ENCODE measurements at regions not wholly inside any gene's neighbourhood (a gene's known extent, or its start where the extent isn't known, plus 50 kb on each side); places are given as distances from the start of the nearest gene placed in this dataset.

DNA sequence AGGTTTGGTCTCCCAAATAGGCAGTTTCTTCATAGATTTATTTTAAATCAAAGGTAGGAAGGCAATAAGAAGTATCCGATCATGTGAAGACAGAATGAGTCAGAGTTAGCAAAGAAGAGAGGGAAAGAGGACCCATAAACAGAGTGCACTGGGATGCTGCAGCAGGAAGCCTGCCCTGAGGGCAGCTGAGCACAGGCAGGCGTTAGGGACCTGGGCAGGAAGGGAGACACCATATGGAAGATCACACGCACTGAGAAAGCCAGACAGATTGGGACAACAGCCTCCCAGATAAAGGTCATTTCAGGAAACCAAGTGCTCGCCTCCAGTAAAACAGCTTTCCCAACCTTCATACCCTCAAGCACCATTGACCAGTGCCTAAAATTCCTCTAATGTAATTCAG lies 598.0 kb downstream of the EFNB2 start:
- DNase-seq (ENCODE audit: low spot score) = no peak
- intact Hi-C loops (cut with DNase I) = no loop called here

DNA sequence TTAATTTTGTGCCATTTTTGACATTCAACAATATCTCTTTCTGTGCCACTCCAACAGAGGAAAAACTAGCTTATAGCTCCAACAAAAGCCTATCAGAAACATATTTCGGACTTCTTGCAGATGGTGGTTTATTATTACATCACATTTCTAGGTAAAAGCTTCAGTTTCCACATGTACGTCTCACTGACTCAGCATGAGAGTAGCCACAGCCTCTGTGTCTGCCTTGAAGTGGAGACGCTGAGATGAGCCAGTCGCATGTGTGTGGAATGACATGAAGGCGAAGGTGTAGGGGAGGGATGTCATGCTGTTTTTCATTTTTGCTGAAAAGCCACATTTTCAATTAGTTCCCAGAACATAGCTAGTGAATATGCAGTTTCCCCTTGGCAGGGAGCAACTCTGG lies 598.6 kb downstream of the EFNB2 start:
- intact Hi-C loops (cut with DNase I) = no loop called here
- no peak for DNase-seq (ENCODE audit: low spot score)

DNA sequence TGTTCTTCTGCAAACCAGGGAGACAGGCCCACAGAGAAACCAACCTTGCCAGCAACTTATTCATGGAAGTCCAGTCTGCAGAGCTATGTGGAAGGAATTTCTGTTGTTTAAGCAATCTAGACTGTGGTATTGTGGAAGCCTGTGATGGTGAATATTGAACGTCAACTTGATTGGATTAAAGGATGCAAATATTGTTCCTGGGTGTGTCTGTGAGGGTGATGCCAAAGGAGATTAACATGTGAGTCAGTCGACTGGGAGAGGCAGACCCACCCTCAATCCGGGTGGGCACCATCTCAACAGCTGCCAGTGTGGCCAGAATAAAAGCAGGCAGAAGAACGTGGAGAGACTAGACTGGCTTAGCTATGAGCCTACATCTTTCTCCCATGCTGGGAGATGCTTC lies 606.0 kb downstream of the EFNB2 start:
- DNase-seq (ENCODE audit: low spot score) = no peak
- intact Hi-C loops (cut with DNase I) = loop anchor here in 1 of 2 donors (10.0 kb wide), 1 partner anchor 1935 kb away; no protein-coding TSS in a partner anchor

DNA sequence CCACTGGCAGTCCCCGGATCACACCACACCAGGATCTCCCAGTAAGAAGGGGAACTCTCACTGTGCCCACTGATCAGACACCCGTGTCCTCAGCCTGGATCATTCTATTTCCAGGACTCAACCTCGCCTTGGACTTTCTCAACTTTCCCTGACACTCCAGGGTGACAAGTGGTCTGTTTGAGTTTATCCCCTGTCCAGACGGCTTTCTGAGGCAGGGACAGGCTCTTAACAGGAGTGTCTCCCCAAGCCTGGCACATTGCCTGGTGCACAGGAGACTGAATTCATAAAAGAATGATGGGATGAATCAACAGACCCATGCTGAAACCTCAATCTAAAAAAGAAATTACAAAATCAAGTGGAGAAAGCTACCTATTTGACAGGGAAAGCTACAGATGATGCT lies 606.6 kb downstream of the EFNB2 start:
- DNase-seq (ENCODE audit: low spot score) = no peak
- intact Hi-C loops (cut with DNase I) = loop anchor here in 1 of 2 donors (10.0 kb wide), 1 partner anchor 1934 kb away; no protein-coding TSS in a partner anchor

DNA sequence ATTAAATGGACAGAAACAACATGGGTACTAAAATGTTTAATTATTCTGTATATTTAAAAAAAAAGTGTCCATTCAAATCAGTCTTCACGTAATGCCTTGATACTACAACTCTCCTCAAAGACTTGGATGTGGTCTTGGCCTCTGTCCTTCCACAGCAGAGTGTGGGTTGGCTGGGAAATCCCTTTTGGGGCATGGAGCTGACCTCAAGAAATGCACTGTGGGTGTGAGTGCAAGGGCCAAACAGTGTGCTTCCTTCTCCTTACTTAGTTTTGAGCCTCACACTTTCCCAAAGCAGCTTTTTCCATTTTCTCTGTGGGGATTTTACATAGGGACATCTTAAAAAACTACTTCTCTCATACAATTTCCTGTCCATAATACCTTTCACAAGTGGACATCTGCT lies 607.4 kb downstream of the EFNB2 start:
- intact Hi-C loops (cut with DNase I) = loop anchor here in 1 of 2 donors (10.0 kb wide), 1 partner anchor 1933 kb away; no protein-coding TSS in a partner anchor
- no peak for DNase-seq (ENCODE audit: low spot score)

DNA sequence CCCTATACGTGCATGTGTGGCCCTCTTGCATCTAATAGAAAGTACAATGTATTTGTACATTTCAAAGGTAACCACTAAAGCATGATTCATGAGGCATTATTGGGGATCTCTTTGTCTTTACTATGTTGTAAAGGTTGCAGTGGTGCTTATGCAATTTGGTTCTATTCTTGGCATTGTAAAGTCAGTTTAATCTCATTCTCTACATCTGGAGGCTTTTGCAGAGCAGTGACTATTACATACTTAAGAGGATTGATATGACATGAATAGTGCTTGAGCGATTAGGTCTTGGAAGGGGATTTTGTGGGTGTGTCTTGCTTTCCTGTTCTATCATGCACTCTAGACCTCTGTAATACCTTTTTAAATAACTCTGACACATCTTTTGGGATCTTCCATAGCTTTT lies 610.0 kb downstream of the EFNB2 start:
- intact Hi-C loops (cut with DNase I) = loop anchor here in 1 of 2 donors (10.0 kb wide), 1 partner anchor 1931 kb away; no protein-coding TSS in a partner anchor

DNA sequence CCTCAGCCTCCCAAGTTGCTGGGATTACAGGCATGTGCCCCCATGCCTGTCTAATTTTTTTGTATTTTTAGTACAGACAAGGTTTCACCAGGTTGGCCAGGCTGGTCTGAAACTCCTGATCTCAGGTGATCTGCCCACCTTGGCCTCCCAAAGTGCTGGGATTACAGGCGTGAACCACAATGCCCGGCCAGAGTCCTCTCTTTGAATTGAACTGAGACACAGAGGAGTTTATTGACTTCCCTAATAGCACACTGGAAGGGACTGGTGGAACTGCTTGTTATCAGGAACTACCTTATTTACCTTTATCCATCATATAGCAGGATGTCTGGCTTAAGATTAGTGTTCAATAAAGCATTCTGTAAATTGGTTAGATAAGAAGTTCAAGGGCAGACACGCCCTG lies 613.8 kb downstream of the EFNB2 start:
- intact Hi-C loops (cut with DNase I) = loop anchor here in 1 of 2 donors (10.0 kb wide), 1 partner anchor 1927 kb away; no protein-coding TSS in a partner anchor
- no peak for DNase-seq (ENCODE audit: low spot score)

More for the DNA sequence above, 610.0 kb downstream of the EFNB2 start:
- no peak for DNase-seq (ENCODE audit: low spot score)

DNA sequence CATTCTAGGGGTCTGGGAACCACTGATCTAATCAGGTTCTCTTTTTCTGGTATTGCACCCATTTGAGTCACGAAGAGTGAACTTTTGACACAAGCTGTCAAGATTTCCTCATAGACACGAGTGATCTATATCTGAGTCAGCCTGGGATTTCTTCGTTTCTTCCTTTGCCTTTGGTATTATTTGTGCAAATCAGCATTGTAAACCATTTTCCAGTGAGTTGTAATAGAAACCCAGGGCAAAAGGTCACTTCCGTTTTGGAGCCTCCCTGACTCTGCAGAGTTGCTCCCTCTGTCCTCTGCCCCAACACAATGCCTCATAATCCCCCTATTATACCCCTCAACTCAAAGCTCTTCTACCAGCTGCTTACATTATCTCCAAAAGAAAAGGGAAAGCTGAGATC lies 615.1 kb downstream of the EFNB2 start:
- intact Hi-C loops (cut with DNase I) = loop anchor here in 1 of 2 donors (10.0 kb wide), 1 partner anchor 1926 kb away; no protein-coding TSS in a partner anchor
- DNase-seq (ENCODE audit: low spot score) = no peak

DNA sequence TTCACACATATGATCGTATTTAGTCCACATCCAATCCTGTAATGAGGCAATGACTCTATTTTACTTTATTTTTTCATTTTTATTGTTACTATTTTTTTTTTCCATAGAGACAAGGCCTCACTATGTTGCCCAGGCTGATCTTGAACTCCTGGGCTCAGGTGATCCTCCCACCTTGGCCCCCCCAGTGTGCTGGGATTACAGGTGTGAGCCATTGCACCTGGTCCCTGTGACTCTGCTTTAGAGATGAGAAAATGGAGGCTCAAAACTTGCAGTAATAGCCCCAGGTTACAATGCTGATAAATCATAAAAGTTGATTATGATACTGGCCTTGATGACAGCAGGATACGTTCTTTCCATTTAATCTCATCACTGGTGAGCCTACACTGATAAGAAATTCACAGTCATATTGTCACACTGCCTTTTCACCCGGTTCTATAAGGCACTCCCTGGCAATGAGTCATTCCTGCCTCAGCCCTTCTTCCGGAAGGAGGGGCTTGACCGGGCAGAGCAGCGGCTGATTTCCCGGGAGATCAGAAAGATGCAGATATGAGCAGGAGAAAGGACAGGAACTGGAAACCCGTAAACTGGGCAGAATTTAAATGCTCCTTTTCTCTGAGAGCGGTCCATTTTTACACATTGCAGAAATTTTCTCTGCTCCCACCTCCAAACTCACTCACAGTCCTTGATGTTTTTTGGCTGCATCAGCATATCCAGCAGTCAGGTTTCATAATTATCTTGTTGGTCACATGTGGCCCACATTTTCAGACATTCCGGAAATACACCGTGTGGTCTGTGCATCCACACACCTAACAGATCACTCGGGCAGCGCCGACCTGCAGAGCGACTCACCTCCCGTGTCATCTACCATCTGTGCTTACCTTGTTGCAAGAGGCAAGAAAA lies 616.4 kb downstream of the EFNB2 start:
- intact Hi-C loops (cut with DNase I) = no loop called here
- DNase-seq (ENCODE audit: low spot score) = no peak

DNA sequence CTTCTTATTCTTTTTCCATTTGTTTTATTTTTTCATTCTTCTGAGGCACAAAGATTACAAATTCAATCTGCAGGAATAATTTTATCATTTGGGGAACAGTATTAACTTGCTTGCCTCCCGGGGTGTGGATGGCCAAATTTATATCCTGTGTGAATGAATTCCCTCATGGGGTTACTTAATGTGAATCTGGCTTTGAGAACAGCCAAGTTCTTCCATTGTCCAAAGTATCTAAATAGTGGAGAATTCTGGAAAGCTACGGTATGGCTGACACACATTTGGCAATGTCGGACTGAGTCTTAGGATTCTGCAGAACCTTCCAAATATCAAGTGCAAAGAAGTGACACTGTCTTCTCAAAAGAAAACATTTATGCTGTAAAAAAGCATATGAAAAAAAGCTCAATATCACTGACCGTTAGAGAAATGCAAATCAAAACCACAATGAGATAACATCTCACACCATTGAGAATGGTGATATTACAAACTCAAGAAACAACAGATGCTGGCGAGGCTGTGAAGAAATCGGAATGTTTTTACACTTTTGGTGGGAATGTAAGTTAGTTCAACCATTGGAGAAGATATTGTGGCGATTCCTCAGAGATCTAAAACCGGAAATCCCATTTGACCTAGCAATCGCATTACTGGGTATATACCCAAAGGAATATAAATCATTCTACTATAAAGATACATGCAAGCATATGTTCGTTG lies 620.2 kb downstream of the EFNB2 start:
- intact Hi-C loops (cut with DNase I) = no loop called here
- no peak for DNase-seq (ENCODE audit: low spot score)

DNA sequence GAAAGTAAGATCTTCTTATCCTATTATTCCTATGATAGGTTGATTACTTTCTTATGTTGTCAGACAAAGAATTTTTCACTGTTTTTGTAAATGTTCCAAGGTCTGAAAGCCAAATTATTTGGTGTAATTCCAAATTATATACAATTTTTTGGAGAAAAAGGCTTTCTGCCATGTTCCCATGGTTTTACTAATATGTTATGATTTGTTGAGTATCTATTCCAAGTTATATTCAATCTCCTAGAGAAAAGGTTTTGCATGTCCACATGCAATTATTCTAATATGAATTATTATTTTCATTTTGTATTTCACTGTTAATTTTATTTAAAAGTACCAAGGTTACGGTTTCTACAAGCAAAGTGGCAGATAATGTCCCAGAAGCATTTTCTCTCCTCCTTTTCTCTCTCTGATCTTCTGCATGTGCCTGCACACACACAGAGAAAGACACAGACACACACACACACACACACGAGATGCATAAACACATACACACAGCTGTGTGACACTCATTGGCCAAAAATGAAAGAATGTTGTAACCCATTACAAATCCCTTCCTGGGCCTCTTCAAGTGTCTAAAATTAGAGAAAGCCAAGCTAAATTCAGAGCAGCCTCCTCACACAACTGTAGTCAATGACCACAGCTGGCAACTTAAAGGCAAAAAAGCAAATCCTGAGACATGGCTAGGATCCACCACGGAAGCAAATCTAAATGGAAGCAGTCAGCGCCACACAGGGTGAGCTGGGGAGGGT lies 621.0 kb downstream of the EFNB2 start:
- no peak for DNase-seq (ENCODE audit: low spot score)
- intact Hi-C loops (cut with DNase I) = no loop called here

DNA sequence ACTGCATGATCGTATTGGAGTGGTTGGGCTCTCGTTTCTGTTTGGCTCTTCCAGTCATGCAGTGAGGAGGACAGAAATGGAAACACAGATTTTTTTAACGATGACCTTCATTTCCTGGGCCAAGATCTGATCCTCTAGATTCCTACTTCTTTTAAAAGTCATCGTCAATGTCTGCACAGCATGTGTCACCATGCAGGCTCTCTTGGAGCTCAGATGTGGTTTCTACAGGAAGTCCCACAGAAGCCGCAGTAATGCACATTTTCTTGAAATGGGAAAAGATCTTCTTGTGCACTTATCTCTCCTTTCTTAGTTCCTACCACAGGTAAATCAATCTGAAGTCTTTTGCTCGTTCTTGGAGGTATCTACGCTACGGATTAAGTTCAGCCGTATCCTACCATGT lies 626.9 kb downstream of the EFNB2 start:
- DNase-seq (ENCODE audit: low spot score) = no peak
- intact Hi-C loops (cut with DNase I) = no loop called here

DNA sequence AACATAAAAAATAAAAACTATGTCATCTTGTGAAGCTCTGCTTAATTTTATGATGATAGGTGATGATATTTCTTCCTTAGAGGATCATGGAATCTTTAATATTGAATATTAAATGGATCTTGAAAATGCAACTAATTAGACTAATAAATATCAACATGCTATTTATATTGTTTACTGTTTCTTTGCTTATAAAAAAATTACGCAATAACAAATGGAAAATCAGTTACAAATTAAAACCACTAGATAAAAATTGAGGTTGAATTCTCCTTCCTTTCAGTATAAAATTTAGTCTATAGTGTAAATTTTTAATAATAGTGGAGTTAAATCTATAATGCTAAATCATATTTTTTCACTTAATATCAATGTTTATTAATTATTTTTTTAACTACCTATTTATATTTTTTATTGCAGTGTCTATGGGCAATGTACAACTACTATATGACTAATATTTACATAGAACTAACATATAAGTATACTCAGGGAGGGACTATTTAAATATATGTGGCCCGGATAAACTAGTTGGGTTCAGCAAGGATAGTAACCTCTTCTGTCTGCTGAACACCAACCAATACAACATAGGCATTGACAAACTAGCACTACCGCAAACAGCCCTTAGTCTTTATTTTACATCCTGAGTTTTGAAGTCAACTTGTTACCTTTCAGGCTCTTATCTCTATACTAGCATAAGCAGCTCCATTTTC lies 628.0 kb downstream of the EFNB2 start:
- intact Hi-C loops (cut with DNase I) = no loop called here
- no peak for DNase-seq (ENCODE audit: low spot score)

DNA sequence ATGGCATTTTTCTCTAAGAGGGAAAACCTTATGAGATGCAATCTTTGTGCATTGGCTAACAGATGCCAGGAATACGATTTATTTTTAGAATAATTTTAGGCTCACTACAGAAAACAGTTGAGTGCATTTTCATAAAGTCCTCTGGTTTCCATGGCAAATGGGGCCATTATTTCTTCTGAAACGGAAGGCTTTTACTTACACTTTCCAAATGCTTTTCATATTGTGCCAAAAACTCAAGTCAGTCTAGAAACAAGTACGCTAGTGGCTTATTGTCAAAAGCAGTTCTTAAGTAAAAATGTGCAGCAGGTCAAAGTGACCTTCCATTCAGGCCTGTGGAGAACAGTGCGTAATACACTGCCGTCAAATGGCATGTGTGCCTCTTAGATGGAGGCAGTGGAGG lies 628.7 kb downstream of the EFNB2 start:
- no peak for DNase-seq (ENCODE audit: low spot score)
- intact Hi-C loops (cut with DNase I) = no loop called here

DNA sequence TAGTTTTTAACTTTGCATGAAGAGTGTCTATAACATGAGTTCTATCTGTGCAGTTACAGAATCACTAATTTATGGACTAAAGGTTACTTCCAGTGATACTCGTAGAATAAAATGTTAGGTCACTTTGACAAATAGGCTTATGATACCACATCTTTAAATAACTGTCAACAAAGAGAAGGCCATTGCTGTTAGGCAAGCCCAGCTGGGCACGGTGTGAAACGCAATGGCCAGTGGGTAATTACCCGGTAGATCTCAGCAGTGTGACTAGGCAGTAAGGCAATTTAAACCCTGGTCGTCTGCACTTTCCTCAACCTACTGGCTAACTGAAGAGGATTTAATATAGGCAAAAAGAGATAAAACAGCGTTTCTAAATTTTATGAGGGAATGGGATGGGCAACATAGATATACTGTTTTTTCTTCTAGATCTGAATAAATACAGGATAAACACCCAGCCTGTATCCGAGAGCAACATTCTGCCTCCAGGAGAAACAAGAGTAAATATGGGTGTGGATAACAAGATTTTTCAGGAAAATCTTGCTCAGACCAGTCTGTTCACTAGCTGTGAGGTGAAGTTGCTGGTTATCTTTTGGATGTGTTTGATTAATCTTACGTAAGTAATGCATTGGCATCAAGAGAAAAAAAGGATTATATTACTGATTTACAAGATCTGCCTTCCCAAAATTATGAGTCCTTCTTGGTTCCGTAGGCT lies 631.3 kb downstream of the EFNB2 start:
- intact Hi-C loops (cut with DNase I) = no loop called here
- no peak for DNase-seq (ENCODE audit: low spot score)

DNA sequence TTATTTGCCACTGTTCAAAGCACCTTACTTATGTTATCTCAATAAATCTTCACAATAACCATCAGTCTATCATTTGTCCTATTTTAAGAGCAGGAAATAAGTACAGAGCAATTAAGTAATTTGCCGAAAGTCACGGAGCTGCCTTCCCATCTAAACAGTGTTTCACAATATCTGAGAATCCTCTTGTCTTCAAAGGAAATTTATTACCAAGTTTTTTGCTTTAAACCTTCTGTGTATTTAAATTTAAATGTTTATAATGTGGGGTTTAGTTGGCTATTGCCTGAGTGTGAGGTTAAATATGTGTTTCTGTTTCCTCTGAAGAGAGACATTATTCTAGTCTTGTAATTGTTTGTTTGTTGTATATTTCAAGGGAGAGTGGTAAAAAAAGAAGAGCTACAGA lies 633.1 kb downstream of the EFNB2 start:
- intact Hi-C loops (cut with DNase I) = no loop called here
- DNase-seq (ENCODE audit: low spot score) = no peak

DNA sequence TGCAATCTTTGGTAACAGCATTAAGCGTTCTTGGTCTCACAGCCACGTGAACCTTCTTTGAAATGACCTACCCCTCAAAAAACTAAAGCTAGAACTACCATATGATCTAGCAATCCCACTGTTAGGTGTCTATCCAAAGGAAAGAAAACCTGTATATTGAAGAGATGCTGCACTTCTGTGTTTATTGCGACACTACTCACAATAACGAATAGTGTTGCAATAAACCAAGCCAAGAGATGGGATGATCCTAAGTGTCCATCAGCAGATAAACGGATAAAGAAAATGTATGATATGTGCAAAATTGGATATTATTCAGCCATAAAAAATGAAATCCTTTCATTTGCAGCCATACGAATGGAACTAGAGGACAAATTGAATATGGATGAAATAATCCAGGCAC lies 637.9 kb downstream of the EFNB2 start:
- intact Hi-C loops (cut with DNase I) = no loop called here

DNA sequence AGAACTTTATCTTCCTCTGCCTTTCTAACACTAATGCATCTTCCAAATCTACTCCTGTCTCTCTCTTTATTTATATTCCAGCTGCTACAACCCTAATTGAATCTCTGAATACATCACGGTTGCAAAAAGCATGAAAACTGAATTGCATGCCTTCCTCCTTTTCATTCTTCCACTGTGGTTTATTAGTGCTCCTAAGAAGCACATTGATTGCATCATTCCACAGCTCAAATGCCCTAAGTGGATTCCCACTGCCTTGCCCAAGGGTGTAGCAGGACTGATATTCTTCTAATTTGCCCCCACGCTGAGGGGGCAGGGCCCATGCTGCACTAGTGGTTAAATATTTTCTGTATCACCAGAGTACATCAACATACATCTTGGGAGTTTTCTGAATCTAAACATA lies 640.8 kb downstream of the EFNB2 start:
- DNase-seq (ENCODE audit: low spot score) = no peak
- intact Hi-C loops (cut with DNase I) = no loop called here

More for the DNA sequence above, 637.9 kb downstream of the EFNB2 start:
- no peak for DNase-seq (ENCODE audit: low spot score)

Measured in posterior vena cava (tissue), 2 donors.